SK-N-SH (cell line): ENCODE measurements at regions not wholly inside any gene's neighbourhood (a gene's known extent, or its start where the extent isn't known, plus 50 kb on each side); places are given as distances from the start of the nearest gene placed in this dataset.

ENCODE experiments used
- CTCF ChIA-PET: fragments of 300-600, 350-600 bp; formaldehyde crosslinking; extraction: SDS; loops from one replicate; lab custom pipeline; 2021; lab: Yijun Ruan, JAX
- POLR2A ChIA-PET: fragments of 350-600 bp; sonication (Branson Sonifier 250); formaldehyde crosslinking; extraction: SDS; loops from one replicate; lab custom pipeline; 2020; ENCODE audit warnings: antibody characterized with exemption, inconsistent platforms; lab: Yijun Ruan, JAX
- DNase-seq: peaks from one replicate; pipeline ENCODE4 v3.0.0; 2012
- H2AFZ ChIP-seq: fragments of 200-600 bp; sonication (generic); 2 replicates; pipeline ENCODE4 v1.8.1; 2016; ENCODE audit warnings: antibody characterized with exemption, mild to moderate bottlenecking, low read depth
- H3F3A ChIP-seq: fragments of 200-600 bp; sonication (generic); replicated peaks from 2 replicates; pipeline ENCODE3; 2016; ENCODE audit warnings: antibody characterized with exemption, mild to moderate bottlenecking; ENCODE audit not compliant: insufficient read depth
- H3K27ac ChIP-seq, 2 experiments: fragments of 200-500 bp in 1 of 2; fragments of 200-600 bp in 1 of 2; sonication (Bioruptor generic) in 1 of 2; sonication (generic), shearing (Covaris generic) in 1 of 2; 2 replicates each; pipeline versions ENCODE4 v1.5.1 to v1.6.1; 2014 to 2016; ENCODE audit warnings: low read depth in 2 of 2, inconsistent platforms in 1 of 2, low read length in 1 of 2, mild to moderate bottlenecking in 1 of 2, mixed read lengths in 1 of 2
- H3K27me3 ChIP-seq: fragments of 200-600 bp; sonication (generic), shearing (Covaris generic); 2 replicates; pipeline ENCODE4 v1.6.1; 2016; ENCODE audit warnings: mixed run types; ENCODE audit not compliant: insufficient read depth
- H3K36me3 ChIP-seq, 2 experiments: fragments of 200-500 bp in 1 of 2; fragments of 200-600 bp in 1 of 2; sonication (Bioruptor generic) in 1 of 2; sonication (generic) in 1 of 2; replicated peaks in 1 of 2; 2 replicates each; pipeline versions ENCODE3 to v1.5.1; 2014 to 2016; ENCODE audit warnings: low read length in 1 of 2, mild to moderate bottlenecking in 1 of 2; ENCODE audit not compliant: insufficient read depth in 2 of 2, control insufficient read depth in 1 of 2
- H3K4me1 ChIP-seq, 2 experiments: fragments of 200-500 bp in 1 of 2; fragments of 200-600 bp in 1 of 2; sonication (Bioruptor generic) in 1 of 2; sonication (generic), shearing (Covaris generic) in 1 of 2; 2 replicates each; pipeline versions ENCODE4 v1.5.1 to v1.6.1; 2014 to 2016; ENCODE audit warnings: low read depth in 1 of 2, low read length in 1 of 2, mixed run types in 1 of 2; ENCODE audit not compliant: insufficient read depth in 2 of 2, control insufficient read depth in 1 of 2
- H3K4me2 ChIP-seq: fragments of 200-600 bp; sonication (generic), shearing (Covaris generic); 2 replicates; pipeline ENCODE4 v1.6.1; 2017; ENCODE audit warnings: mixed run types
- H3K4me3 ChIP-seq, 2 experiments: fragments of 200-500 bp in 1 of 2; fragments of 200-600 bp in 1 of 2; sonication (Bioruptor generic) in 1 of 2; sonication (generic), shearing (Covaris generic) in 1 of 2; 2 replicates each; pipeline versions ENCODE4 v1.5.1 to v1.8.1; 2014 to 2016; ENCODE audit warnings: low read depth in 2 of 2, inconsistent platforms in 1 of 2, low read length in 1 of 2, mild to moderate bottlenecking in 1 of 2, mixed read lengths in 1 of 2, moderate library complexity in 1 of 2
- H3K79me2 ChIP-seq: fragments of 200-600 bp; sonication (generic); 2 replicates; pipeline ENCODE4 v1.8.1; 2017; ENCODE audit warnings: mild to moderate bottlenecking; ENCODE audit not compliant: insufficient read depth
- H3K9ac ChIP-seq: fragments of 200-600 bp; sonication (generic); 2 replicates; pipeline ENCODE4 v1.6.1; 2017; ENCODE audit warnings: mixed run types
- H3K9me2 ChIP-seq: fragments of 200-600 bp; sonication (generic); 2 replicates; pipeline ENCODE4 v1.6.1; 2017; ENCODE audit warnings: mixed run types
- H3K9me3 ChIP-seq: fragments of 200-600 bp; sonication (generic); 2 replicates; pipeline ENCODE4 v1.6.1; 2017; ENCODE audit warnings: mixed run types, mild to moderate bottlenecking, moderate library complexity
- H4K20me1 ChIP-seq: fragments of 200-600 bp; sonication (generic); 2 replicates; pipeline ENCODE4 v1.6.1; 2017; ENCODE audit warnings: mild to moderate bottlenecking, mixed run types; ENCODE audit not compliant: insufficient read depth
- CTCF ChIP-seq: fragments of 200-600 bp; sonication (generic); IDR thresholded peaks from 2 replicates; pipeline ENCODE4 v1.6.1; 2017; ENCODE audit warnings: antibody characterized with exemption, mild to moderate bottlenecking, moderate library complexity
- ELF1 ChIP-seq: IDR thresholded peaks from 2 replicates; pipeline ENCODE4 v1.4.0; 2012
- EP300 ChIP-seq, 2 experiments: IDR thresholded peaks; 2 replicates each; pipeline versions ENCODE4 v1.4.0 to v1.6.1; 2012; ENCODE audit warnings: borderline replicate concordance in 1 of 2, low read depth in 1 of 2, low read length in 1 of 2
- EZH2phosphoT487 ChIP-seq: fragments of 200-600 bp; sonication (generic); IDR thresholded peaks from 2 replicates; pipeline ENCODE4 v1.6.1; 2017; ENCODE audit warnings: low read depth, mixed run types, mild to moderate bottlenecking, antibody characterized with exemption, moderate library complexity, borderline replicate concordance
- FOSL2 ChIP-seq: IDR thresholded peaks from 2 replicates; pipeline ENCODE4 v1.4.0; 2012; ENCODE audit warnings: low read depth, mild to moderate bottlenecking, moderate library complexity, borderline replicate concordance
- FOXJ3 ChIP-seq: sonication (generic); formaldehyde crosslinking; IDR thresholded peaks from 2 replicates; pipeline ENCODE4 v1.5.1; 2020; ENCODE audit warnings: mild to moderate bottlenecking, missing genetic modification reagents
- GABPA ChIP-seq: IDR thresholded peaks from 2 replicates; pipeline ENCODE4 v1.4.0; 2012; ENCODE audit warnings: low read depth, mild to moderate bottlenecking
- JUND ChIP-seq: IDR thresholded peaks from 2 replicates; pipeline ENCODE4 v1.4.0; 2012
- MAX ChIP-seq: IDR thresholded peaks from 2 replicates; pipeline ENCODE4 v1.4.0; 2012; ENCODE audit warnings: low read depth
- NFIC ChIP-seq: IDR thresholded peaks from 2 replicates; pipeline ENCODE4 v1.4.0; 2012; ENCODE audit warnings: borderline replicate concordance
- NRF1 ChIP-seq: IDR thresholded peaks from 2 replicates; pipeline ENCODE4 v1.6.1; 2012; ENCODE audit warnings: low read depth, mild to moderate bottlenecking, low read length
- POLR2AphosphoS5 ChIP-seq: IDR thresholded peaks from 2 replicates; pipeline ENCODE4 v1.6.1; 2012; ENCODE audit warnings: low read depth, low read length
- RFX5 ChIP-seq: IDR thresholded peaks from 2 replicates; pipeline ENCODE4 v1.6.1; 2012; ENCODE audit warnings: mild to moderate bottlenecking, improper control_type of control experiment, low read length
- RXRA ChIP-seq: IDR thresholded peaks from 2 replicates; pipeline ENCODE4 v1.4.0; 2012; ENCODE audit warnings: low read depth, mild to moderate bottlenecking, borderline replicate concordance
- SIN3A ChIP-seq: IDR thresholded peaks from 2 replicates; pipeline ENCODE4 v1.6.1; 2012; ENCODE audit warnings: low read depth, mild to moderate bottlenecking, low read length, moderate library complexity, borderline replicate concordance
- TAF1 ChIP-seq: IDR thresholded peaks from 2 replicates; pipeline ENCODE4 v1.6.1; 2012; ENCODE audit warnings: low read depth, mild to moderate bottlenecking, low read length, moderate library complexity, borderline replicate concordance
- USF1 ChIP-seq: IDR thresholded peaks from 2 replicates; pipeline ENCODE4 v1.4.0; 2012; ENCODE audit warnings: low read depth, borderline replicate concordance
- ZBTB33 ChIP-seq: IDR thresholded peaks from 2 replicates; pipeline ENCODE4 v1.4.0; 2012; ENCODE audit warnings: low read depth, borderline replicate concordance
- WGBS: methylation state at CpG from one replicate; pipeline ENCODE4 v1.1.6; 2017; ENCODE audit warnings: low lambda C conversion rate; 5-methylcytosine and 5-hydroxymethylcytosine counted together

GRCh38 chr12:114500131-114500530 is 94.2 kb upstream of the TBX5 start:
- TF ChIP-seq TAF1: no peak
- no peak for TF ChIP-seq RFX5
- no peak for TF ChIP-seq FOSL2
- no peak for TF ChIP-seq NRF1
- TF ChIP-seq FOXJ3: no peak
- no peak for TF ChIP-seq EP300 (IDR thresholded peaks at IDR 0.05; ENCODE audit: borderline replicate concordance in 1 of 2, low read depth in 1 of 2, low read length in 1 of 2)
- no peak for TF ChIP-seq ELF1
- no peak for TF ChIP-seq MAX
- no peak for TF ChIP-seq RXRA
- no peak for TF ChIP-seq CTCF
- TF ChIP-seq ZBTB33: no peak
- no peak for TF ChIP-seq POLR2AphosphoS5
- no peak for TF ChIP-seq EZH2phosphoT487
- TF ChIP-seq JUND: no peak
- TF ChIP-seq GABPA: no peak
- TF ChIP-seq SIN3A: no peak
- TF ChIP-seq NFIC: no peak
- no peak for TF ChIP-seq USF1
- 0% methylated on average over 2 of the region's 2 CpGs for WGBS
- Histone ChIP-seq H3K9me3 (no peaks in the 10 kb centered on the region), H4K20me1 (no peaks in the 10 kb centered on the region), H3K9me2 (no peaks in the 10 kb centered on the region), H3K79me2 (no peaks in the 10 kb centered on the region), H3K27ac (no peak overlapping the region), H3K27me3 (peaks cover 21% of the 10 kb centered on the region; the same call in 1 of the 2 replicates), H2AFZ (no peak overlapping the region), H3K4me1 (no peaks in the 10 kb centered on the region), H3K36me3 (no peaks in the 10 kb centered on the region), H3K9ac (no peak overlapping the region), H3K4me3 (no peak overlapping the region), H3K4me2 (no peak overlapping the region), H3F3A (no peaks in the 10 kb centered on the region)
- CTCF ChIA-PET: interaction anchor here (3.5 to 5.1 kb wide), 2 partner anchors 9 to 520 kb away, joined by 21 read pairs; no protein-coding TSS in a partner anchor
- no peak for DNase-seq
- POLR2A ChIA-PET: no interaction called here
